HG03520 (cell line): ENCODE measurements at regions not wholly inside any gene's neighbourhood (a gene's known extent, or its start where the extent isn't known, plus 50 kb on each side); places are given as distances from the start of the nearest gene placed in this dataset.

Experiments
- ATAC-seq: cut with Tn5 transposase; IDR thresholded peaks from one replicate; pipeline ENCODE4 v1.9.1; 2021; ENCODE audit warnings: mild to moderate bottlenecking, moderate library complexity; ENCODE audit not compliant: unreplicated experiment

GRCh38 chr17:69879576-69879975 is 195.4 kb upstream of the KCNJ16 start:
- no peak for ATAC-seq

GRCh38 chr17:69880591-69881112 is 194.4 kb upstream of the KCNJ16 start:
- no peak for ATAC-seq

- ATAC-seq, result no peak
Observed at GRCh38 chr17:69882281-69882680, 192.7 kb upstream of the KCNJ16 start.

- no peak for ATAC-seq
Observed at GRCh38 chr17:69883120-69883519, 191.9 kb upstream of the KCNJ16 start.

- no peak for ATAC-seq
Observed at GRCh38 chr17:69884356-69884755, 190.7 kb upstream of the KCNJ16 start.

GRCh38 chr17:69884846-69885245 is 190.2 kb upstream of the KCNJ16 start:
- ATAC-seq, result no peak

GRCh38 chr17:69898601-69899000 is 176.4 kb upstream of the KCNJ16 start:
- no peak for ATAC-seq

- ATAC-seq, result no peak
Observed at GRCh38 chr17:69900101-69900500, 174.9 kb upstream of the KCNJ16 start.

- ATAC-seq, result no peak
Observed at GRCh38 chr17:69900829-69901228, 174.2 kb upstream of the KCNJ16 start.

- ATAC-seq, result no peak
Observed at GRCh38 chr17:69906306-69906705, 168.7 kb upstream of the KCNJ16 start.

GRCh38 chr17:69907132-69907847 is 167.7 kb upstream of the KCNJ16 start:
- no peak for ATAC-seq

- ATAC-seq, result no peak
Observed at GRCh38 chr17:69908626-69909368, 166.2 kb upstream of the KCNJ16 start.

- ATAC-seq, result no peak
Observed at GRCh38 chr17:69909389-69909788, 165.6 kb upstream of the KCNJ16 start.

GRCh38 chr17:69912805-69913204 is 162.2 kb upstream of the KCNJ16 start:
- no peak for ATAC-seq

- no peak for ATAC-seq
Observed at GRCh38 chr17:69913216-69913615, 161.8 kb upstream of the KCNJ16 start.

- ATAC-seq, result no peak
Observed at GRCh38 chr17:69913616-69914015, 161.4 kb upstream of the KCNJ16 start.

- no peak for ATAC-seq
Observed at GRCh38 chr17:69914520-69914919, 160.5 kb upstream of the KCNJ16 start.

GRCh38 chr17:69916761-69917160 is 158.3 kb upstream of the KCNJ16 start:
- ATAC-seq, result no peak

- ATAC-seq, result no peak
Observed at GRCh38 chr17:69918164-69918563, 156.9 kb upstream of the KCNJ16 start.

- no peak for ATAC-seq
Observed at GRCh38 chr17:69919789-69920188, 155.2 kb upstream of the KCNJ16 start.

- no peak for ATAC-seq
Observed at GRCh38 chr17:69921046-69921445, 154.0 kb upstream of the KCNJ16 start.

GRCh38 chr17:69928611-69929010 is 146.4 kb upstream of the KCNJ16 start:
- no peak for ATAC-seq
